ENCODE measurements at regions not wholly inside any gene's neighbourhood (a gene's known extent, or its start where the extent isn't known, plus 50 kb on each side); places are given as distances from the start of the nearest gene placed in this dataset.

GRCh38 chr1:14057640-14058039, 357.7 kb downstream of the PRDM2 start:
- no peak overlapping the region for H3K9ac ChIP-seq (ENCODE audit: insufficient read depth, low read length, poor library complexity, severe bottlenecking)
- no peak for DNase-seq
- Mint-ChIP-seq H3K36me3 (no peaks in the 10 kb centered on the region), H3K27me3 (ENCODE audit: low read depth in 3 of 3) (peaks cover 3 to 6% (median 4%) of the 10 kb centered on the region in 3 donors), H3K4me1 (no peaks in the 10 kb centered on the region), H3K9me3 (peaks cover 0 to 11% (median 6%) of the 10 kb centered on the region in 7 donors), H3K27ac (no peak overlapping the region), H3K4me3 (no peak overlapping the region)
- no peak overlapping the region for H3K4me2 ChIP-seq (replicated peaks; ENCODE audit: extremely low read depth, low read length, poor library complexity, severe bottlenecking)
- intact Hi-C loops (cut with micrococcal nuclease), result no loop called here
- H2AFZ ChIP-seq (ENCODE audit: insufficient read depth, low read depth, low read length, poor library complexity, severe bottlenecking), result no peak overlapping the region
- no peaks in the 10 kb centered on the region for H3K4me1 ChIP-seq (ENCODE audit: control insufficient read depth in 1 of 2, insufficient read depth in 2 of 2, low read length in 2 of 2)
- H3K9me3 ChIP-seq (replicated peaks in 1 of 2; ENCODE audit: control insufficient read depth in 1 of 2, insufficient read depth in 1 of 2, low read length in 2 of 2), result peaks cover 0 to 3% of the 10 kb centered on the region in 2 donors
- H3K27me3 ChIP-seq (ENCODE audit: control insufficient read depth in 2 of 2, insufficient read depth in 2 of 2, low read length in 2 of 2), result no peaks in the 10 kb centered on the region
- H3K27ac ChIP-seq (ENCODE audit: low read depth in 1 of 2, low read length in 2 of 2), result no peak overlapping the region
- H3K36me3 ChIP-seq (replicated peaks in 1 of 2; ENCODE audit: control insufficient read depth in 1 of 2, insufficient read depth in 2 of 2, low read length in 2 of 2), result no peaks in the 10 kb centered on the region
- no CpG with 5 or more reads among the region's 3 CpGs for WGBS (ENCODE audit: insufficient coverage)
- no peaks in the 10 kb centered on the region for H4K20me1 ChIP-seq (ENCODE audit: insufficient read depth, low read length)
- no peak for TF ChIP-seq CTCF (IDR thresholded peaks at IDR 0.05)
- no peak overlapping the region for H3K4me3 ChIP-seq (replicated peaks in 1 of 3; ENCODE audit: low read depth in 2 of 3, low read length in 3 of 3)
- no peaks in the 10 kb centered on the region for H3K79me2 ChIP-seq (ENCODE audit: insufficient read depth, low read length)

GRCh38 chr1:14061204-14061603, 361.2 kb downstream of the PRDM2 start:
- WGBS (ENCODE audit: insufficient coverage), result 79% methylated on average over 3 of the region's 3 CpGs
- no peak overlapping the region for H3K4me3 Mint-ChIP-seq
- H3K27me3 Mint-ChIP-seq (ENCODE audit: low read depth in 3 of 3), result peaks cover 0 to 5% (median 2%) of the 10 kb centered on the region in 3 donors

More at GRCh38 chr1:14061204-14061603, 361.2 kb downstream of the PRDM2 start:
- H3K4me2 ChIP-seq (replicated peaks; ENCODE audit: extremely low read depth, low read length, poor library complexity, severe bottlenecking), result no peak overlapping the region
- no peaks in the 10 kb centered on the region for H3K4me1 Mint-ChIP-seq
- TF ChIP-seq CTCF (IDR thresholded peaks at IDR 0.05), result no peak
- no peak for DNase-seq
- H3K36me3 ChIP-seq (replicated peaks in 1 of 2; ENCODE audit: control insufficient read depth in 1 of 2, insufficient read depth in 2 of 2, low read length in 2 of 2), result no peaks in the 10 kb centered on the region
- H3K9me3 Mint-ChIP-seq, result peaks cover 2 to 14% (median 6%) of the 10 kb centered on the region in 7 donors
- intact Hi-C loops (cut with micrococcal nuclease), result no loop called here
- no peaks in the 10 kb centered on the region for H3K36me3 Mint-ChIP-seq
- H3K4me1 ChIP-seq (ENCODE audit: control insufficient read depth in 1 of 2, insufficient read depth in 2 of 2, low read length in 2 of 2), result no peaks in the 10 kb centered on the region
- H3K27me3 ChIP-seq (ENCODE audit: control insufficient read depth in 2 of 2, insufficient read depth in 2 of 2, low read length in 2 of 2), result no peaks in the 10 kb centered on the region
- no peaks in the 10 kb centered on the region for H3K79me2 ChIP-seq (ENCODE audit: insufficient read depth, low read length)
- no peaks in the 10 kb centered on the region for H4K20me1 ChIP-seq (ENCODE audit: insufficient read depth, low read length)
- no peak overlapping the region for H3K27ac ChIP-seq (ENCODE audit: low read depth in 1 of 2, low read length in 2 of 2)
- H3K9me3 ChIP-seq (replicated peaks in 1 of 2; ENCODE audit: control insufficient read depth in 1 of 2, insufficient read depth in 1 of 2, low read length in 2 of 2), result peaks cover 0 to 3% of the 10 kb centered on the region in 2 donors
- H2AFZ ChIP-seq (ENCODE audit: insufficient read depth, low read depth, low read length, poor library complexity, severe bottlenecking), result no peak overlapping the region
- no peak overlapping the region for H3K4me3 ChIP-seq (replicated peaks in 1 of 3; ENCODE audit: low read depth in 2 of 3, low read length in 3 of 3)
- no peak overlapping the region for H3K9ac ChIP-seq (ENCODE audit: insufficient read depth, low read length, poor library complexity, severe bottlenecking)
- no peak overlapping the region for H3K27ac Mint-ChIP-seq
